ENCODE measurements at regions not wholly inside any gene's neighbourhood (a gene's known extent, or its start where the extent isn't known, plus 50 kb on each side); places are given as distances from the start of the nearest gene placed in this dataset.
"Not testable (repeated sequence)": the region's sequence is repeated elsewhere in the genome, so short reads cannot be mapped to it uniquely, and the experiment has no call there.

DNA sequence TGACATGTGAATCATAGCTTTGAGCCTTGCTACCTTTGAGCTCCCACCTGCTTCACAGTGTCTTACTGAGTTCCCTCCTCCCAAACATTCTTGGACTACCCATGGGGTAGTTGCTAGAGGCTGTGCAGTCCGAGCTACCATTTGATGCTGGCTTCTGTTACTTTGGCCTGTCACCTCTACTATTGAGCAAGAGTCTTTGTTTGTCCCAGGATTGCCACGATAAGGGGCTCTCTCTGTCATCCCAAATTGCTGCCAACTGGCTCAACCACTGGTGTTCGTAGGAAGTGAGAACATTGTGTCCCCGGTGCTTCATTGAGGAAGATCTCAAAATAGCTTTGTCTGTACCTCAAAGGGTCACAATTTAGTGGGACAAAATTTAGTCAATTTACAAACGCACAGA, 59.1 kb upstream of the PAX8 start:
- DNase-seq, result no peak

GRCh38 chr2:113336040-113336439, 57.3 kb upstream of the PAX8 start:
- not testable (repeated sequence) for DNase-seq

GRCh38 chr2:113334147-113334546, 55.4 kb upstream of the PAX8 start:
- no peak for DNase-seq

- not testable (repeated sequence) for DNase-seq
Measured at GRCh38 chr2:113333735-113334134, 55.0 kb upstream of the PAX8 start.

- not testable (repeated sequence) for DNase-seq
Measured at GRCh38 chr2:113330060-113330767, 51.5 kb upstream of the PAX8 start.

DNA sequence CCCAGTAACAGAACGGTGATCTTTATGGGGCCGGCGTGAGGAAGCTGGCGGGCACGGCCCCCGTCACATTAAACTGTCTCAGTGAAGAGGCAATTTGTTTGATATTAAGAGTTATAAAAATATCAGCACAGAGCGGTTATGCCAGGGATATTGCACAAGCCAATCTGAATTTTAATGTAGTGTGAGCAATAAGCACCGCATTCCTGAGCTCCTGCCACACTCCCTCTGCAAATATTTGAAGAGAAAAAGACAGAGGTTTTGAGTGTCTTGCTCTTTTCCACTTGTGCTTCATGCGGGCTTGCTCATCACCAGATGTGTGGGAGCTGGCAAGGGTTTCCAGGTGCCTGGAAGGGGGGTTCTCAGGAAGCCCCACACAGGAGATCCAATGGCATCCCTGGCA, 50.3 kb upstream of the PAX8 start:
- DNase-seq, result not testable (repeated sequence)

DNA sequence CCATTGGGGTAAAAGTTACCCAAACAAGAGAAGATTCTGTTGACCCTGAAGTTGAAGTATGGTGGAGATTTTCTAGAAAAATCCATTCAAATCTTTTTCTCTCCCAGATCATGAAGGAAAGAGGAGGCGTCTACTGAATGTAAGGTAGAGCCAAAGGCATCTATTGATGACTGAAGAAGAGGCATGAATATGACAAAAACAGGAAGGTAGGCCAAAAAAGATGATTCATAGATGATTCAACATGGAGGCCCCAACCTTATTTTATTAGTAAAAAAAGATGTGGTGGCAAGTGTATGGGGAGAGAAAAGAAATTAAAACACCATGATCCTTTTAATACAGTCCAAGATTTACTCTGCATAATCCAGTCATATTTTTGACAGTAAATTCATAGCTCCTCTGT, 49.9 kb upstream of the PAX8 start:
- DNase-seq, result not testable (repeated sequence)
